SU-DHL-6 (cell line): ENCODE measurements at regions not wholly inside any gene's neighbourhood (a gene's known extent, or its start where the extent isn't known, plus 50 kb on each side); places are given as distances from the start of the nearest gene placed in this dataset.

Experiments
- H2AFZ ChIP-seq: fragments of 200-600 bp; sonication (generic); 2 replicates; pipeline ENCODE4 v1.6.1; 2014; ENCODE audit warnings: low read depth, mild to moderate bottlenecking, moderate library complexity, mixed read lengths, antibody characterized with exemption, low read length; ENCODE audit not compliant: severe bottlenecking
- H3F3A ChIP-seq: fragments of 200-600 bp; shearing (Covaris generic); 2 replicates; pipeline ENCODE4 v1.6.0; 2016; ENCODE audit warnings: antibody characterized with exemption, mild to moderate bottlenecking; ENCODE audit not compliant: insufficient read depth
- H3K27ac ChIP-seq: fragments of 200-600 bp; sonication (generic); 2 replicates; pipeline ENCODE4 v1.5.1; 2016; ENCODE audit warnings: low read depth, mild to moderate bottlenecking, low read length, moderate library complexity, mixed read lengths
- H3K27me3 ChIP-seq: fragments of 200-600 bp; sonication (generic), shearing (Covaris generic); 2 replicates; pipeline ENCODE4 v1.6.0; 2014; ENCODE audit warnings: mild to moderate bottlenecking, low read length
- H3K36me3 ChIP-seq: fragments of 200-600 bp; sonication (generic); 2 replicates; pipeline ENCODE4 v1.6.1; 2014; ENCODE audit warnings: mild to moderate bottlenecking, low read length, mixed read lengths
- H3K4me2 ChIP-seq: fragments of 300-600, 200-600 bp; shearing (Covaris generic), sonication (generic); 2 replicates; pipeline ENCODE4 v1.6.0; 2014; ENCODE audit warnings: low read length, low read depth, mild to moderate bottlenecking; ENCODE audit not compliant: poor library complexity, severe bottlenecking
- H3K4me3 ChIP-seq: fragments of 200-600 bp; sonication (generic); 2 replicates; pipeline ENCODE4 v1.5.1; 2014; ENCODE audit warnings: antibody characterized with exemption, low read length, mild to moderate bottlenecking, mixed read lengths; ENCODE audit not compliant: insufficient read depth, poor library complexity, severe bottlenecking
- H3K79me2 ChIP-seq: fragments of 200-600 bp; sonication (generic); 2 replicates; pipeline ENCODE4 v1.6.1; 2014; ENCODE audit warnings: mild to moderate bottlenecking, low read length, moderate library complexity; ENCODE audit not compliant: insufficient read depth
- H3K9ac ChIP-seq: fragments of 200-600 bp; sonication (generic); 2 replicates; pipeline ENCODE4 v1.7.0; 2014; ENCODE audit warnings: mild to moderate bottlenecking, low read length
- H3K9me2 ChIP-seq: fragments of 200-600 bp; sonication (generic); replicated peaks from 2 replicates; pipeline ENCODE4 v1.6.1; 2014; ENCODE audit warnings: low read length; ENCODE audit not compliant: insufficient read depth
- H3K9me3 ChIP-seq: fragments of 200-600 bp; sonication (generic); 2 replicates; pipeline ENCODE4 v1.6.1; 2014; ENCODE audit warnings: low read length, mixed read lengths; ENCODE audit not compliant: insufficient read depth
- H4K20me1 ChIP-seq: fragments of 200-600 bp; sonication (generic); 2 replicates; pipeline ENCODE4 v1.6.1; 2014; ENCODE audit warnings: low read depth, mild to moderate bottlenecking, antibody characterized with exemption, low read length, moderate library complexity, mixed read lengths
- CTCF ChIP-seq: fragments of 200-600 bp; sonication (generic); IDR thresholded peaks from one replicate; pipeline ENCODE4 v1.5.1; 2017; ENCODE audit warnings: antibody characterized with exemption, mild to moderate bottlenecking, low read length, moderate library complexity; ENCODE audit not compliant: insufficient read depth, poor library complexity, severe bottlenecking
- EZH2phosphoT487 ChIP-seq: fragments of 200-600 bp; sonication (generic), shearing (Covaris generic); conservative IDR thresholded peaks from 2 replicates; pipeline ENCODE4 v1.6.1; 2018; ENCODE audit warnings: mild to moderate bottlenecking, antibody characterized with exemption, low read length, moderate library complexity, mixed read lengths

- Histone ChIP-seq H3K4me2 (no peak overlapping the region), H3F3A (no peaks in the 10 kb centered on the region), H2AFZ (peak overlapping the region; percentile 36), H3K36me3 (no peaks in the 10 kb centered on the region), H3K9me2 (no peaks in the 10 kb centered on the region), H3K9ac (no peak overlapping the region), H3K4me3 (no peak overlapping the region), H3K79me2 (no peaks in the 10 kb centered on the region), H3K27ac (no peak overlapping the region), H3K9me3 (no peaks in the 10 kb centered on the region), H4K20me1 (no peaks in the 10 kb centered on the region), H3K27me3 (no peaks in the 10 kb centered on the region)
- TF ChIP-seq CTCF (no peak), EZH2phosphoT487 (no peak)
These were observed 822.2 kb downstream of the MRPL39 start for GRCh38 chr21:24785033-24785432.

GRCh38 chr21:24781146-24781545 lies 826.1 kb downstream of the MRPL39 start:
- no peaks in the 10 kb centered on the region for H3K9me2 ChIP-seq
- TF ChIP-seq EZH2phosphoT487 (no peak), CTCF (no peak)
- peak overlapping the region; percentile 47 for H2AFZ ChIP-seq
- H4K20me1 ChIP-seq, result no peaks in the 10 kb centered on the region
- no peaks in the 10 kb centered on the region for H3K79me2 ChIP-seq
- no peaks in the 10 kb centered on the region for H3F3A ChIP-seq
- H3K9me3 ChIP-seq, result no peaks in the 10 kb centered on the region
- no peak overlapping the region for H3K27ac ChIP-seq
- H3K4me2 ChIP-seq, result no peak overlapping the region
- H3K9ac ChIP-seq, result no peak overlapping the region
- H3K36me3 ChIP-seq, result no peaks in the 10 kb centered on the region
- H3K27me3 ChIP-seq, result no peaks in the 10 kb centered on the region
- no peak overlapping the region for H3K4me3 ChIP-seq

GRCh38 chr21:24759348-24760075 lies 847.8 kb downstream of the MRPL39 start:
- Histone ChIP-seq H4K20me1 (no peaks in the 10 kb centered on the region), H3K9ac (no peak overlapping the region), H3K36me3 (no peaks in the 10 kb centered on the region), H3K27me3 (no peaks in the 10 kb centered on the region), H2AFZ (peak overlapping the region; percentile 75), H3K4me2 (peak overlapping the region; percentile 27), H3K9me2 (no peaks in the 10 kb centered on the region), H3K27ac (peak overlapping the region; percentile 24; the same call in 1 of the 2 replicates), H3K9me3 (no peaks in the 10 kb centered on the region), H3F3A (no peaks in the 10 kb centered on the region), H3K79me2 (no peaks in the 10 kb centered on the region), H3K4me3 (no peak overlapping the region)
- TF ChIP-seq CTCF (no peak), EZH2phosphoT487 (no peak)
